ENCODE measurements at regions not wholly inside any gene's neighbourhood (a gene's known extent, or its start where the extent isn't known, plus 50 kb on each side); places are given as distances from the start of the nearest gene placed in this dataset.

GRCh38 chr7:41375582-41375981, 327.3 kb downstream of the INHBA start (continued):
- TF ChIP-seq ZNF462 (CRISPR knock-in tag; IDR thresholded peaks at IDR 0.05): no peak
- TF ChIP-seq POLR2AphosphoS5 (IDR thresholded peaks at IDR 0.05; ENCODE audit: low read depth): no peak
- no peak for TF ChIP-seq NANOG (IDR thresholded peaks at IDR 0.05; ENCODE audit: borderline replicate concordance)
- no peak for TF ChIP-seq EZH2 (IDR thresholded peaks at IDR 0.05; ENCODE audit: low read depth, unreplicated experiment)
- no peak for TF ChIP-seq ETS1 (IDR thresholded peaks at IDR 0.05)
- no peak for TF ChIP-seq CTCF (conservative IDR thresholded peaks at IDR 0.05; ENCODE audit: low read depth in 2 of 2)
- no peak for TF ChIP-seq ZNF114 (CRISPR knock-in tag; IDR thresholded peaks at IDR 0.05)
- TF ChIP-seq ZNF331 (CRISPR knock-in tag; IDR thresholded peaks at IDR 0.05; ENCODE audit: low read depth): no peak

Data from GM23338 (cell line).